Body of pancreas (tissue), 4 donors: ENCODE measurements at regions not wholly inside any gene's neighbourhood (a gene's known extent, or its start where the extent isn't known, plus 50 kb on each side); places are given as distances from the start of the nearest gene placed in this dataset.

Experiments
- CTCF ChIP-seq, 7 experiments: fragments of 450-650 bp in 4 of 7; fragments of 200-600 bp in 3 of 7; sonication (generic) in 3 of 7; IDR thresholded peaks; one replicate each; pipeline ENCODE4 v1.5.1; 2016 to 2019; ENCODE audit warnings: antibody characterized with exemption in 7 of 7
- POLR2A ChIP-seq, 3 donors: fragments of 450-650 bp; IDR thresholded peaks; one replicate each; pipeline ENCODE4 v1.6.1; 2016; ENCODE audit warnings: antibody characterized with exemption in 3 of 3, mild to moderate bottlenecking in 2 of 3

GRCh38 chr10:3873728-3874461, 88.9 kb upstream of the KLF6 start:
- TF ChIP-seq POLR2A (IDR thresholded peaks at IDR 0.05) (no peak), CTCF (IDR thresholded peaks at IDR 0.05) (no peak)
